ENCODE measurements at regions not wholly inside any gene's neighbourhood (a gene's known extent, or its start where the extent isn't known, plus 50 kb on each side); places are given as distances from the start of the nearest gene placed in this dataset.

DNA sequence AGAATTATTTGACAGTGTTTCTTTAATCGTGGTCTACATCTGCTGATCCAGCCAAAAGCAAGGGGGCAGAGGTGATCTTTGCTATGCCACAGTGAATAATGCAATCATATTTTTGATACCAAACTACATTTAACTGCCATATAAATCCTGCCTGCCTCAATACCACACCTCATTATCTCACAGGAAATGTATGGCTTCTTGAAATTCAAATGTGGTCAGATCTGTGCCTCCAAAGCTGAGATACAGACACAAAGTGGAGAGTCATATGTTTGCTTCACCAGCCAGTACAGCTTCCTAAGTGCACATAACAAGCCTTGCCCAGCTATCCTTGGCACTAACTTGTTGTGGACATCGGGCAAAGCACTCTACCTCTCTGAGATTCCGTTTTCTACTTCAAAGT is 250.0 kb upstream of the NFIA start:
- TF ChIP-seq, protein P1, sequence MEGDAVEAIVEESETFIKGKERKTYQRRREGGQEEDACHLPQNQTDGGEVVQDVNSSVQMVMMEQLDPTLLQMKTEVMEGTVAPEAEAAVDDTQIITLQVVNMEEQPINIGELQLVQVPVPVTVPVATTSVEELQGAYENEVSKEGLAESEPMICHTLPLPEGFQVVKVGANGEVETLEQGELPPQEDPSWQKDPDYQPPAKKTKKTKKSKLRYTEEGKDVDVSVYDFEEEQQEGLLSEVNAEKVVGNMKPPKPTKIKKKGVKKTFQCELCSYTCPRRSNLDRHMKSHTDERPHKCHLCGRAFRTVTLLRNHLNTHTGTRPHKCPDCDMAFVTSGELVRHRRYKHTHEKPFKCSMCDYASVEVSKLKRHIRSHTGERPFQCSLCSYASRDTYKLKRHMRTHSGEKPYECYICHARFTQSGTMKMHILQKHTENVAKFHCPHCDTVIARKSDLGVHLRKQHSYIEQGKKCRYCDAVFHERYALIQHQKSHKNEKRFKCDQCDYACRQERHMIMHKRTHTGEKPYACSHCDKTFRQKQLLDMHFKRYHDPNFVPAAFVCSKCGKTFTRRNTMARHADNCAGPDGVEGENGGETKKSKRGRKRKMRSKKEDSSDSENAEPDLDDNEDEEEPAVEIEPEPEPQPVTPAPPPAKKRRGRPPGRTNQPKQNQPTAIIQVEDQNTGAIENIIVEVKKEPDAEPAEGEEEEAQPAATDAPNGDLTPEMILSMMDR (IDR thresholded peaks at IDR 0.05; ENCODE audit: insufficient read depth, low read length, poor library complexity, severe bottlenecking): no peak
- no peak for TF ChIP-seq EZH2phosphoT487 (conservative IDR thresholded peaks at IDR 0.05; ENCODE audit: low read length)

Measured in SU-DHL-6 (cell line).